IMR-90 (cell line): ENCODE measurements at regions not wholly inside any gene's neighbourhood (a gene's known extent, or its start where the extent isn't known, plus 50 kb on each side); places are given as distances from the start of the nearest gene placed in this dataset.

Source experiments
- ATAC-seq: fragments of 200-7000 bp; cut with Tn5 transposase; 2 replicates; pipeline ENCODE4 v1.9.1; 2020; ENCODE audit warnings: low read depth, mild to moderate bottlenecking, moderate library complexity
- BruUV-seq: library from RNA; stranded (reverse); fragments of 400-500 nt; replicated peaks from 2 replicates; lab custom pipeline; 2021; lab: Mats Ljungman, UMichigan
- CTCF ChIA-PET: fragments of 300-600 bp; formaldehyde crosslinking; extraction: SDS; loops from one replicate; lab custom pipeline; 2021; ENCODE audit warnings: antibody characterized with exemption; lab: Yijun Ruan, JAX
- POLR2A ChIA-PET: fragments of 300-600 bp; sonication (Branson Sonifier 250); formaldehyde crosslinking; loops from one replicate; lab custom pipeline; 2022; ENCODE audit warnings: antibody characterized with exemption; ENCODE audit not compliant: unreplicated experiment; lab: Charles Lee
- DNase-seq: peaks from one replicate; pipeline ENCODE4 v3.0.0; 2013
- H2AFZ ChIP-seq: replicated peaks from 2 replicates; pipeline ENCODE3; 2013; ENCODE audit warnings: low read length, mild to moderate bottlenecking; ENCODE audit not compliant: poor library complexity
- H2AK5ac ChIP-seq: 2 replicates; pipeline ENCODE4 v1.6.1; 2013; ENCODE audit warnings: low read depth, low read length, inconsistent platforms
- H2AK9ac ChIP-seq: replicated peaks from 2 replicates; pipeline ENCODE3; 2013; ENCODE audit warnings: mild to moderate bottlenecking, low read depth, low read length, moderate library complexity; ENCODE audit not compliant: poor library complexity
- H2BK120ac ChIP-seq: 2 replicates; pipeline ENCODE4 v1.6.1; 2013; ENCODE audit warnings: low read depth, low read length, inconsistent platforms
- H2BK15ac ChIP-seq: 3 replicates; pipeline ENCODE4 v1.6.1; 2013; ENCODE audit warnings: low read depth, low read length, inconsistent platforms
- H2BK20ac ChIP-seq: 2 replicates; pipeline ENCODE4 v1.6.1; 2013; ENCODE audit warnings: low read depth, mild to moderate bottlenecking, inconsistent platforms, low read length, moderate library complexity
- H2BK5ac ChIP-seq: 2 replicates; pipeline ENCODE4 v1.6.1; 2013; ENCODE audit warnings: mild to moderate bottlenecking, low read depth, low read length, inconsistent platforms; ENCODE audit not compliant: poor library complexity, severe bottlenecking
- H3K14ac ChIP-seq: replicated peaks from 2 replicates; pipeline ENCODE4 v1.6.1; 2013; ENCODE audit warnings: low read depth, low read length, inconsistent platforms
- H3K18ac ChIP-seq: 2 replicates; pipeline ENCODE4 v1.6.1; 2013; ENCODE audit warnings: low read depth, low read length, control low read depth
- H3K23ac ChIP-seq: 2 replicates; pipeline ENCODE4 v1.6.1; 2013; ENCODE audit warnings: low read depth, low read length, inconsistent platforms
- H3K27ac ChIP-seq: 2 replicates; pipeline ENCODE4 v1.5.1; 2013; ENCODE audit warnings: mild to moderate bottlenecking, control low read depth, low read length; ENCODE audit not compliant: insufficient read depth
- H3K27me3 ChIP-seq: 2 replicates; pipeline ENCODE4 v1.6.1; 2013; ENCODE audit warnings: low read length; ENCODE audit not compliant: control insufficient read depth, insufficient read depth
- H3K36me3 ChIP-seq: 2 replicates; pipeline ENCODE4 v1.6.1; 2013; ENCODE audit warnings: low read length, mixed read lengths; ENCODE audit not compliant: control insufficient read depth, insufficient read depth
- H3K4ac ChIP-seq: 2 replicates; pipeline ENCODE4 v1.6.1; 2013; ENCODE audit warnings: low read depth, low read length, inconsistent platforms
- H3K4me1 ChIP-seq: 2 replicates; pipeline ENCODE4 v1.6.1; 2013; ENCODE audit warnings: low read length, mixed read lengths; ENCODE audit not compliant: control insufficient read depth, insufficient read depth
- H3K4me2 ChIP-seq: 2 replicates; pipeline ENCODE4 v1.6.1; 2013; ENCODE audit warnings: low read depth, mild to moderate bottlenecking, control low read depth, low read length, moderate library complexity
- H3K4me3 ChIP-seq: 2 replicates; pipeline ENCODE4 v1.5.1; 2013; ENCODE audit warnings: low read depth, mild to moderate bottlenecking, control low read depth, low read length, moderate library complexity; ENCODE audit not compliant: insufficient read depth
- H3K56ac ChIP-seq: 2 replicates; pipeline ENCODE4 v1.6.1; 2013; ENCODE audit warnings: low read length, inconsistent platforms; ENCODE audit not compliant: insufficient read depth; ENCODE audit errors: extremely low read depth
- H3K79me1 ChIP-seq, 2 experiments: 2 replicates each; pipeline ENCODE4 v1.6.1; 2013; ENCODE audit warnings: low read length in 2 of 2, inconsistent platforms in 1 of 2, low read depth in 1 of 2
- H3K9ac ChIP-seq: 2 replicates; pipeline ENCODE4 v1.6.1; 2013; ENCODE audit warnings: low read depth, low read length, control low read depth
- H3K9me1 ChIP-seq: 2 replicates; pipeline ENCODE4 v1.6.1; 2013; ENCODE audit warnings: low read length, inconsistent platforms; ENCODE audit not compliant: insufficient read depth
- H3K9me3 ChIP-seq: 2 replicates; pipeline ENCODE4 v1.6.1; 2013; ENCODE audit warnings: low read length; ENCODE audit not compliant: control insufficient read depth, insufficient read depth
- H4K20me1 ChIP-seq: 2 replicates; pipeline ENCODE4 v1.6.1; 2013; ENCODE audit warnings: low read length, inconsistent platforms; ENCODE audit not compliant: insufficient read depth
- H4K5ac ChIP-seq: 2 replicates; pipeline ENCODE4 v1.6.1; 2013; ENCODE audit warnings: mild to moderate bottlenecking, low read depth, low read length, control low read depth
- H4K8ac ChIP-seq, 2 experiments: 2 replicates each; pipeline ENCODE4 v1.6.1; 2013; ENCODE audit warnings: low read depth in 2 of 2, low read length in 2 of 2, control low read depth in 1 of 2, inconsistent platforms in 1 of 2
- H4K91ac ChIP-seq: 2 replicates; pipeline ENCODE4 v1.6.1; 2013; ENCODE audit warnings: low read depth, low read length, inconsistent platforms; ENCODE audit not compliant: insufficient read depth
- BHLHE40 ChIP-seq: fragments of 150-350 bp; IDR thresholded peaks from 2 replicates; pipeline ENCODE4 v1.6.1; 2016; ENCODE audit warnings: mild to moderate bottlenecking, low read depth, low read length
- CEBPB ChIP-seq: IDR thresholded peaks from 2 replicates; pipeline ENCODE4 v1.6.1; 2012; ENCODE audit warnings: low read depth, low read length, improper control_type of control experiment
- CHD1 ChIP-seq: IDR thresholded peaks from 2 replicates; pipeline ENCODE4 v1.6.1; 2012; ENCODE audit warnings: low read depth, low read length, improper control_type of control experiment
- FOS ChIP-seq: fragments of 150-350 bp; IDR thresholded peaks from 2 replicates; pipeline ENCODE4 v1.6.1; 2016; ENCODE audit warnings: low read depth, low read length
- MAZ ChIP-seq: IDR thresholded peaks from 2 replicates; pipeline ENCODE4 v1.6.1; 2012; ENCODE audit warnings: low read depth, mild to moderate bottlenecking, low read length, improper control_type of control experiment, moderate library complexity, borderline replicate concordance
- MXI1 ChIP-seq: IDR thresholded peaks from 2 replicates; pipeline ENCODE4 v1.6.1; 2012; ENCODE audit warnings: low read depth, mild to moderate bottlenecking, low read length, moderate library complexity, borderline replicate concordance
- NFE2L2 ChIP-seq: fragments of 150-350 bp; IDR thresholded peaks from 2 replicates; pipeline ENCODE4 v1.6.1; 2016; ENCODE audit warnings: low read depth, mild to moderate bottlenecking, low read length
- POLR2A ChIP-seq: IDR thresholded peaks from 2 replicates; pipeline ENCODE4 v1.6.1; 2012; ENCODE audit warnings: mild to moderate bottlenecking, low read depth, low read length
- RAD21 ChIP-seq: IDR thresholded peaks from 2 replicates; pipeline ENCODE4 v1.6.1; 2012; ENCODE audit warnings: low read length, improper control_type of control experiment
- RCOR1 ChIP-seq: IDR thresholded peaks from 2 replicates; pipeline ENCODE4 v1.6.1; 2012; ENCODE audit warnings: mild to moderate bottlenecking, low read length, improper control_type of control experiment; ENCODE audit not compliant: insufficient replicate concordance
- RFX5 ChIP-seq: IDR thresholded peaks from 2 replicates; pipeline ENCODE4 v1.8.0; 2012; ENCODE audit warnings: low read depth, mild to moderate bottlenecking, low read length, moderate library complexity
- SMC3 ChIP-seq: fragments of 150-350 bp; IDR thresholded peaks from 2 replicates; pipeline ENCODE4 v1.6.1; 2016; ENCODE audit warnings: low read depth, mild to moderate bottlenecking, antibody characterized with exemption, low read length, moderate library complexity
- USF2 ChIP-seq: fragments of 150-350 bp; IDR thresholded peaks from 2 replicates; pipeline ENCODE4 v1.6.1; 2017; ENCODE audit warnings: mild to moderate bottlenecking, antibody characterized with exemption, low read length, low read depth
- whole genome bisulfite sequencing, 2 experiments: methylation state at CpG; one replicate each; pipeline versions ENCODE4 v1.1.5 to v1.1.7; 2013; ENCODE audit warnings: missing lambda C conversion rate in 2 of 2; ENCODE audit not compliant: insufficient read length in 1 of 2; ENCODE audit errors: extremely low coverage in 2 of 2; 5-methylcytosine and 5-hydroxymethylcytosine counted together
- dilution Hi-C: fragments of 300-500 bp; cut with HindIII; formaldehyde crosslinking; loops from one replicate; pipeline ENCODE4 v1.14.3; 2018; ENCODE audit warnings: low sequenced_read_pairs; ENCODE audit not compliant: unreplicated experiment
- in situ Hi-C: fragments of 300-500 bp; cut with MboI; formaldehyde crosslinking; loops from 3 replicates; pipeline ENCODE4 v1.14.3; 2019; ENCODE audit warnings: low sequenced_read_pairs, inconsistent platforms, mixed read lengths
- intact Hi-C: fragments of 100-400 bp; cut with micrococcal nuclease; formaldehyde crosslinking; loops from 2 replicates; pipeline ENCODE4 v1.10.0; 2022

GRCh38 chr9:80664327-80665210 lies 1024.8 kb downstream of the TLE1 start:
- H3K56ac ChIP-seq = no peak overlapping the region
- no peak overlapping the region for H3K9ac ChIP-seq
- no peak overlapping the region for H3K4me3 ChIP-seq
- DNase-seq (peak; percentile 21), ATAC-seq (no peak)
- no peaks in the 10 kb centered on the region for H3K79me1 ChIP-seq
- no peak overlapping the region for H4K8ac ChIP-seq
- ChIA-PET POLR2A (no interaction called here), CTCF (no interaction called here)
- no peak overlapping the region for H3K4me2 ChIP-seq
- TF ChIP-seq NFE2L2 = no peak
- no peak for TF ChIP-seq POLR2A
- TF ChIP-seq MAZ = no peak
- TF ChIP-seq USF2 = no peak
- no peak for TF ChIP-seq FOS
- no peak for TF ChIP-seq RAD21
- no peak for TF ChIP-seq SMC3
- no peak for TF ChIP-seq BHLHE40
- no peak for TF ChIP-seq CHD1
- TF ChIP-seq RCOR1 = no peak
- no peak for TF ChIP-seq RFX5
- no peak for TF ChIP-seq CEBPB
- no peak for TF ChIP-seq MXI1
- H3K4me1 ChIP-seq = no peaks in the 10 kb centered on the region
- no peak overlapping the region for H2BK20ac ChIP-seq
- H3K36me3 ChIP-seq = no peaks in the 10 kb centered on the region
- dilution Hi-C loops = no loop called here
- intact Hi-C loops = no loop called here
- no peak overlapping the region for H4K5ac ChIP-seq
- H2AK9ac ChIP-seq = no peak overlapping the region
- in situ Hi-C loops = no loop called here
- BruUV-seq = no TSS peak
- no peaks in the 10 kb centered on the region for H3K9me1 ChIP-seq
- H3K23ac ChIP-seq = no peak overlapping the region
- no peak overlapping the region for H2BK120ac ChIP-seq
- no peaks in the 10 kb centered on the region for H3K27me3 ChIP-seq
- H4K91ac ChIP-seq = no peak overlapping the region
- H3K9me3 ChIP-seq = no peaks in the 10 kb centered on the region
- H2BK15ac ChIP-seq = no peak overlapping the region
- no peak overlapping the region for H2AFZ ChIP-seq
- H3K14ac ChIP-seq = no peak overlapping the region
- no peaks in the 10 kb centered on the region for H4K20me1 ChIP-seq
- H3K4ac ChIP-seq = no peak overlapping the region
- H3K18ac ChIP-seq = no peak overlapping the region
- no peak overlapping the region for H3K27ac ChIP-seq
- H2BK5ac ChIP-seq = no peak overlapping the region
- no peak overlapping the region for H2AK5ac ChIP-seq
- WGBS, 2 experiments = no CpG with 5 or more reads among the region's 4 CpGs
